Vagina (tissue), 2 donors: ENCODE measurements at regions not wholly inside any gene's neighbourhood (a gene's known extent, or its start where the extent isn't known, plus 50 kb on each side); places are given as distances from the start of the nearest gene placed in this dataset.

Source experiments
- CTCF ChIP-seq, 3 experiments: fragments of 450-650 bp in 2 of 3; fragments of 200-600 bp in 1 of 3; sonication (generic) in 1 of 3; IDR thresholded peaks; one replicate each; pipeline ENCODE4 v1.5.1; 2017 to 2019; ENCODE audit warnings: antibody characterized with exemption in 3 of 3, mild to moderate bottlenecking in 2 of 3, moderate library complexity in 2 of 3
- POLR2A ChIP-seq, 2 donors: fragments of 450-650 bp; IDR thresholded peaks; one replicate each; pipeline ENCODE4 v1.6.1; 2017; ENCODE audit warnings: antibody characterized with exemption in 2 of 2, mild to moderate bottlenecking in 2 of 2, moderate library complexity in 2 of 2
- POLR2AphosphoS5 ChIP-seq, 2 donors: sonication (generic); formaldehyde crosslinking; IDR thresholded peaks; one replicate each; pipeline ENCODE4 v1.9.0; 2017; ENCODE audit warnings: antibody characterized with exemption in 2 of 2, mild to moderate bottlenecking in 2 of 2, low read depth in 1 of 2; ENCODE audit not compliant: insufficient read depth in 1 of 2

GRCh38 chr2:188875104-188875503, 99.1 kb upstream of the COL3A1 start:
- TF ChIP-seq POLR2A (IDR thresholded peaks at IDR 0.05) (no peak), CTCF (IDR thresholded peaks at IDR 0.05) (no peak), POLR2AphosphoS5 (IDR thresholded peaks at IDR 0.05; ENCODE audit: insufficient read depth in 1 of 2, low read depth in 1 of 2) (no peak)
